Neuronal stem cell (in vitro differentiated cells): ENCODE measurements at regions not wholly inside any gene's neighbourhood (a gene's known extent, or its start where the extent isn't known, plus 50 kb on each side); places are given as distances from the start of the nearest gene placed in this dataset.
A peak's percentile ranks its signal among the peaks of the same experiment; 100 is the strongest.

Source experiments
- DNase-seq: peaks from one replicate; pipeline ENCODE4 v3.0.0-alpha.2; 2013; ENCODE audit warnings: low spot score
- H2AFZ ChIP-seq: one replicate; pipeline ENCODE4 v1.6.1; 2013; ENCODE audit warnings: mild to moderate bottlenecking, low read length, inconsistent platforms
- H2AK5ac ChIP-seq: 2 replicates; pipeline ENCODE4 v1.6.1; 2013; ENCODE audit warnings: low read depth, mild to moderate bottlenecking, inconsistent platforms, low read length, moderate library complexity, mixed read lengths
- H2BK120ac ChIP-seq: 2 replicates; pipeline ENCODE4 v1.6.1; 2013; ENCODE audit warnings: low read depth, mild to moderate bottlenecking, inconsistent platforms, low read length, moderate library complexity, mixed read lengths
- H2BK12ac ChIP-seq: one replicate; pipeline ENCODE4 v1.6.1; 2013; ENCODE audit warnings: low read length, inconsistent platforms
- H2BK15ac ChIP-seq: 2 replicates; pipeline ENCODE4 v1.6.1; 2013; ENCODE audit warnings: mild to moderate bottlenecking, low read length, inconsistent platforms, mixed read lengths
- H2BK5ac ChIP-seq: one replicate; pipeline ENCODE4 v1.6.1; 2013; ENCODE audit warnings: inconsistent platforms, mild to moderate bottlenecking, low read length, moderate library complexity
- H3K14ac ChIP-seq: one replicate; pipeline ENCODE4 v1.6.1; 2013; ENCODE audit warnings: low read length, inconsistent platforms
- H3K18ac ChIP-seq: 2 replicates; pipeline ENCODE4 v1.6.1; 2013; ENCODE audit warnings: low read length, inconsistent platforms
- H3K23ac ChIP-seq: 2 replicates; pipeline ENCODE4 v1.6.1; 2013; ENCODE audit warnings: low read depth, mild to moderate bottlenecking, mixed read lengths, low read length, inconsistent platforms; ENCODE audit not compliant: poor library complexity
- H3K27ac ChIP-seq: replicated peaks from 3 replicates; pipeline ENCODE4 v1.5.1; 2013; ENCODE audit warnings: low read length, inconsistent platforms
- H3K27me3 ChIP-seq, 3 experiments: 2 replicates each; pipeline ENCODE4 v1.6.1; 2013; ENCODE audit warnings: low read length in 3 of 3, mild to moderate bottlenecking in 2 of 3, inconsistent platforms in 1 of 3, low read depth in 1 of 3, mixed read lengths in 1 of 3, moderate library complexity in 1 of 3; ENCODE audit not compliant: control insufficient read depth in 3 of 3, insufficient read depth in 3 of 3
- H3K36me3 ChIP-seq, 2 donors: replicated peaks in 1 of 2; 2 replicates each; pipeline ENCODE4 v1.6.1; 2013; ENCODE audit warnings: low read length in 2 of 2; ENCODE audit not compliant: control insufficient read depth in 2 of 2, insufficient read depth in 2 of 2
- H3K4ac ChIP-seq: 2 replicates; pipeline ENCODE4 v1.6.1; 2013; ENCODE audit warnings: inconsistent platforms, mild to moderate bottlenecking, low read length, moderate library complexity
- H3K4me1 ChIP-seq, 2 donors: 1 replicate in 1 of 2; 2 replicates in 1 of 2; pipeline ENCODE4 v1.6.1; 2013; ENCODE audit warnings: low read length in 2 of 2, low read depth in 1 of 2; ENCODE audit not compliant: control insufficient read depth in 2 of 2, insufficient read depth in 1 of 2
- H3K4me2 ChIP-seq: one replicate; pipeline ENCODE4 v1.6.1; 2013; ENCODE audit warnings: mild to moderate bottlenecking, low read length, inconsistent platforms; ENCODE audit not compliant: insufficient read depth, poor library complexity, severe bottlenecking
- H3K4me3 ChIP-seq, 2 donors: 2 replicates each; pipeline ENCODE4 v1.5.1; 2013; ENCODE audit warnings: low read length in 2 of 2, mild to moderate bottlenecking in 2 of 2, inconsistent platforms in 1 of 2, moderate library complexity in 1 of 2
- H3K79me1 ChIP-seq: one replicate; pipeline ENCODE4 v1.6.1; 2013; ENCODE audit warnings: low read depth, mild to moderate bottlenecking, inconsistent platforms, low read length, moderate library complexity
- H3K9ac ChIP-seq: one replicate; pipeline ENCODE4 v1.6.1; 2013; ENCODE audit warnings: mild to moderate bottlenecking, low read depth, low read length, inconsistent platforms; ENCODE audit not compliant: poor library complexity
- H3K9me3 ChIP-seq, 2 donors: replicated peaks in 1 of 2; 2 replicates each; pipeline versions ENCODE3 to v1.6.1; 2013; ENCODE audit warnings: low read length in 2 of 2, mild to moderate bottlenecking in 2 of 2, inconsistent platforms in 1 of 2, low read depth in 1 of 2, mixed read lengths in 1 of 2, moderate library complexity in 1 of 2; ENCODE audit not compliant: control insufficient read depth in 2 of 2, insufficient read depth in 1 of 2
- H4K8ac ChIP-seq: one replicate; pipeline ENCODE4 v1.6.1; 2013; ENCODE audit warnings: low read depth, mild to moderate bottlenecking, inconsistent platforms, low read length, moderate library complexity
- H4K91ac ChIP-seq: one replicate; pipeline ENCODE4 v1.6.1; 2013; ENCODE audit warnings: low read length, low read depth, mild to moderate bottlenecking, inconsistent platforms; ENCODE audit not compliant: poor library complexity
- WGBS, 2 donors: extraction: QIAGEN DNeasy Blood & Tissue Kit; methylation state at CpG; one replicate each; pipeline ENCODE4 v1.1.7; 2013; ENCODE audit warnings: missing lambda C conversion rate in 2 of 2, mixed read lengths in 1 of 2; ENCODE audit not compliant: insufficient read length in 2 of 2, insufficient replicate concordance in 1 of 2; ENCODE audit errors: extremely low coverage in 2 of 2; 5-methylcytosine and 5-hydroxymethylcytosine counted together

- H2AFZ ChIP-seq = no peak overlapping the region
- H3K79me1 ChIP-seq = no peaks in the 10 kb centered on the region
- H2AK5ac ChIP-seq = no peak overlapping the region
- no peak overlapping the region for H3K27ac ChIP-seq
- H2BK15ac ChIP-seq = no peak overlapping the region
- H4K91ac ChIP-seq = no peak overlapping the region
- peak overlapping the region; percentile 15 for H3K18ac ChIP-seq
- no peaks in the 10 kb centered on the region for H3K36me3 ChIP-seq
- H3K23ac ChIP-seq = no peak overlapping the region
- H3K4me1 ChIP-seq = no peaks in the 10 kb centered on the region
- no peak overlapping the region for H2BK120ac ChIP-seq
- H2BK12ac ChIP-seq = no peak overlapping the region
- DNase-seq = no peak
- H3K4me2 ChIP-seq = no peak overlapping the region
- no CpG with 5 or more reads among the region's 6 CpGs for WGBS, 2 donors
- H3K9ac ChIP-seq = no peak overlapping the region
- H4K8ac ChIP-seq = no peak overlapping the region
- H2BK5ac ChIP-seq = no peak overlapping the region
- peaks cover 0 to 2% of the 10 kb centered on the region in 2 donors for H3K9me3 ChIP-seq
- no peak overlapping the region for H3K4ac ChIP-seq
- H3K27me3 ChIP-seq = no peaks in the 10 kb centered on the region
- no peak overlapping the region for H3K14ac ChIP-seq
- no peak overlapping the region for H3K4me3 ChIP-seq
Observed at GRCh38 chr2:82498777-82499443, 1960.2 kb downstream of the SUCLG1 start.

- no peak overlapping the region for H2AFZ ChIP-seq
- no peak overlapping the region for H3K23ac ChIP-seq
- H2BK120ac ChIP-seq = no peak overlapping the region
- H3K14ac ChIP-seq = no peak overlapping the region
- no peak overlapping the region for H2BK12ac ChIP-seq
- no peak overlapping the region for H2BK5ac ChIP-seq
- H3K79me1 ChIP-seq = no peaks in the 10 kb centered on the region
- no peak overlapping the region for H3K27ac ChIP-seq
- no CpG with 5 or more reads among the region's 5 CpGs for WGBS, 2 donors
- H3K9ac ChIP-seq = no peak overlapping the region
- no peak overlapping the region for H4K91ac ChIP-seq
- no peaks in the 10 kb centered on the region for H3K4me1 ChIP-seq
- H3K27me3 ChIP-seq = no peaks in the 10 kb centered on the region
- no peaks in the 10 kb centered on the region for H3K36me3 ChIP-seq
- no peak overlapping the region for H3K4me2 ChIP-seq
- H3K18ac ChIP-seq = no peak overlapping the region
- no peak overlapping the region for H3K4me3 ChIP-seq
- H2AK5ac ChIP-seq = no peak overlapping the region
- H3K4ac ChIP-seq = no peak overlapping the region
- H2BK15ac ChIP-seq = no peak overlapping the region
- no peak overlapping the region for H4K8ac ChIP-seq
- no peak for DNase-seq
- no peaks in the 10 kb centered on the region for H3K9me3 ChIP-seq
Observed at GRCh38 chr2:82494739-82495138, 1964.3 kb downstream of the SUCLG1 start.

DNA sequence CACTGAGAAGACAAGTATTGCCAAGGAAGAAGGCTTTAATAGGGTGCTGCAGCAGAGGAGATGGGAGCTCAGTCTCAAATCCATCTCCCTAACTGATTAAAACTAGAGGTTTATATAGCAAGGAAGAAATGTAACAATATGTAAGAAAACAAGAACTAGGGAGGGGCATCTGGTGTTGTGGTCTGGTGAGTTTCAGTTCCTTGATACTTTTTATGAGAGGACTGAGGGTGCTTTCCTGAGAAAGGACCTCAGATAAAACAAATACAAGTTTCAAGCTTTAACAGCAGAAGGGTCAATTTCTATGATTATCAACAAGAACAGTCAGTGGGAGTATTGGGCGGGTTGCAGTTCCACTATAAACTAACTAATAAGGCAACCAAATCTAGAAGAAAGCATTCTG is 1967.5 kb downstream of the SUCLG1 start:
- Histone ChIP-seq H2BK12ac (no peak overlapping the region), H4K91ac (no peak overlapping the region), H3K4ac (no peak overlapping the region), H2BK15ac (no peak overlapping the region), H3K18ac (no peak overlapping the region), H2BK120ac (no peak overlapping the region), H3K27ac (no peak overlapping the region), H3K9ac (no peak overlapping the region), H3K9me3 (no peaks in the 10 kb centered on the region), H3K23ac (no peak overlapping the region), H4K8ac (no peak overlapping the region), H3K4me1 (no peaks in the 10 kb centered on the region), H3K36me3 (no peaks in the 10 kb centered on the region), H3K79me1 (no peaks in the 10 kb centered on the region), H2BK5ac (no peak overlapping the region), H3K27me3 (no peaks in the 10 kb centered on the region), H3K4me2 (no peak overlapping the region), H2AK5ac (no peak overlapping the region), H3K14ac (no peak overlapping the region), H3K4me3 (no peak overlapping the region), H2AFZ (no peak overlapping the region)
- WGBS, 2 donors = no CpG with 5 or more reads among the region's 1 CpG
- DNase-seq = no peak

GRCh38 chr2:82487354-82487753 is 1971.7 kb downstream of the SUCLG1 start:
- Histone ChIP-seq H4K8ac (no peak overlapping the region), H3K9ac (no peak overlapping the region), H3K27me3 (no peaks in the 10 kb centered on the region), H3K14ac (no peak overlapping the region), H3K4me3 (no peak overlapping the region), H3K36me3 (no peaks in the 10 kb centered on the region), H2AK5ac (no peak overlapping the region), H3K79me1 (no peaks in the 10 kb centered on the region), H2AFZ (no peak overlapping the region), H4K91ac (no peak overlapping the region), H3K4me1 (no peaks in the 10 kb centered on the region), H3K23ac (no peak overlapping the region), H3K9me3 (no peaks in the 10 kb centered on the region), H2BK15ac (no peak overlapping the region), H2BK5ac (no peak overlapping the region), H2BK120ac (no peak overlapping the region), H3K27ac (no peak overlapping the region), H3K4me2 (no peak overlapping the region), H3K18ac (no peak overlapping the region), H2BK12ac (no peak overlapping the region), H3K4ac (no peak overlapping the region)
- WGBS, 2 donors = no CpG with 5 or more reads among the region's 3 CpGs
- DNase-seq = no peak
